GM12878 (cell line): ENCODE measurements at regions not wholly inside any gene's neighbourhood (a gene's known extent, or its start where the extent isn't known, plus 50 kb on each side); places are given as distances from the start of the nearest gene placed in this dataset.

Source experiments
- CBFB ChIP-seq: IDR thresholded peaks from 2 replicates; pipeline ENCODE4 v1.6.1; 2016; ENCODE audit warnings: antibody characterized with exemption, low read depth
- EP300 ChIP-seq, 2 experiments: fragments of 150-350 bp in 1 of 2; IDR thresholded peaks; 2 replicates each; pipeline ENCODE4 v1.6.1; 2011 to 2012; ENCODE audit warnings: low read depth in 2 of 2, low read length in 2 of 2, borderline replicate concordance in 1 of 2, improper control_type of control experiment in 1 of 2, inconsistent platforms in 1 of 2; ENCODE audit not compliant: control insufficient read depth in 1 of 2
- POLR2A ChIP-seq: IDR thresholded peaks from 2 replicates; pipeline ENCODE4 v1.6.1; 2011; ENCODE audit warnings: low read depth, mild to moderate bottlenecking, low read length
- ZNF24 ChIP-seq: fragments of 450-650 bp; IDR thresholded peaks from 2 replicates; pipeline ENCODE4 v1.6.1; 2017; ENCODE audit warnings: antibody characterized with exemption, mild to moderate bottlenecking
- TF ChIP-seq, protein P1 (sequence below), 3 experiments: IDR thresholded peaks in 2 of 3; conservative IDR thresholded peaks in 1 of 3; 2 replicates each; pipeline ENCODE4 v1.5.1; 2011; ENCODE audit warnings: low read depth in 3 of 3, low read length in 3 of 3, mild to moderate bottlenecking in 3 of 3, control low read depth in 2 of 3, moderate library complexity in 2 of 3, inconsistent platforms in 1 of 3, mixed read lengths in 1 of 3; ENCODE audit not compliant: control insufficient read depth in 2 of 3, insufficient read depth in 1 of 3; ENCODE audit errors: extremely low read depth in 1 of 3
- TF ChIP-seq, protein P2 (sequence below): IDR thresholded peaks from 2 replicates; pipeline ENCODE4 v1.6.1; 2011; ENCODE audit warnings: low read depth, low read length, improper control_type of control experiment, borderline replicate concordance
- TF ChIP-seq, protein P3 (sequence below): fragments of 450-650 bp; formaldehyde crosslinking; IDR thresholded peaks from 2 replicates; pipeline ENCODE4 v1.4.0; 2022; ENCODE audit warnings: mild to moderate bottlenecking, moderate library complexity

DNA sequence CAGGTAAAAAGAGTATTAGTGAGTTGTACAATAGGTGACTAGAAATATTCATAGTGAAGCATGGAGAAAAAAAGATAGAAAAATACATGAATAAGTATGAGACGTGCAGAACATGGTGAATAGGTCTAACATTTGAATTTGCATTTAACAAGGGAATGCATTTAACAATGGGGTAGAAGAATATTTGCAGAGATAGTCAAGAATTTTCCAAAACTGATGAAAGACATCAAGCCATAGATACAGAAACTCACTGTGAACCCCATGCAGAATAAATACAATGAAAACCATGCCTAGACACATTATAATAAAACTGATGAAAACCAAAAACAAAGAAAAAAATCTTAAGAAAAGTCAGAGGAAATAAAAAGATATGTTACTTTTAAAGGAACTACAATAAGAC lies 184.8 kb downstream of the KTN1 start:
- TF ChIP-seq ZNF24 (no peak), CBFB (no peak), EP300 (IDR thresholded peaks at IDR 0.05; ENCODE audit: borderline replicate concordance in 1 of 2, control insufficient read depth in 1 of 2, low read depth in 2 of 2, low read length in 2 of 2) (no peak), POLR2A (no peak)
- TF ChIP-seq, protein P1, sequence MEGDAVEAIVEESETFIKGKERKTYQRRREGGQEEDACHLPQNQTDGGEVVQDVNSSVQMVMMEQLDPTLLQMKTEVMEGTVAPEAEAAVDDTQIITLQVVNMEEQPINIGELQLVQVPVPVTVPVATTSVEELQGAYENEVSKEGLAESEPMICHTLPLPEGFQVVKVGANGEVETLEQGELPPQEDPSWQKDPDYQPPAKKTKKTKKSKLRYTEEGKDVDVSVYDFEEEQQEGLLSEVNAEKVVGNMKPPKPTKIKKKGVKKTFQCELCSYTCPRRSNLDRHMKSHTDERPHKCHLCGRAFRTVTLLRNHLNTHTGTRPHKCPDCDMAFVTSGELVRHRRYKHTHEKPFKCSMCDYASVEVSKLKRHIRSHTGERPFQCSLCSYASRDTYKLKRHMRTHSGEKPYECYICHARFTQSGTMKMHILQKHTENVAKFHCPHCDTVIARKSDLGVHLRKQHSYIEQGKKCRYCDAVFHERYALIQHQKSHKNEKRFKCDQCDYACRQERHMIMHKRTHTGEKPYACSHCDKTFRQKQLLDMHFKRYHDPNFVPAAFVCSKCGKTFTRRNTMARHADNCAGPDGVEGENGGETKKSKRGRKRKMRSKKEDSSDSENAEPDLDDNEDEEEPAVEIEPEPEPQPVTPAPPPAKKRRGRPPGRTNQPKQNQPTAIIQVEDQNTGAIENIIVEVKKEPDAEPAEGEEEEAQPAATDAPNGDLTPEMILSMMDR (IDR thresholded peaks at IDR 0.05 in 2 of 3, conservative IDR thresholded peaks at IDR 0.05 in 1 of 3; ENCODE audit: control insufficient read depth in 2 of 3, extremely low read depth in 1 of 3, insufficient read depth in 1 of 3, low read depth in 3 of 3, low read length in 3 of 3) = no peak
- TF ChIP-seq, protein P2, sequence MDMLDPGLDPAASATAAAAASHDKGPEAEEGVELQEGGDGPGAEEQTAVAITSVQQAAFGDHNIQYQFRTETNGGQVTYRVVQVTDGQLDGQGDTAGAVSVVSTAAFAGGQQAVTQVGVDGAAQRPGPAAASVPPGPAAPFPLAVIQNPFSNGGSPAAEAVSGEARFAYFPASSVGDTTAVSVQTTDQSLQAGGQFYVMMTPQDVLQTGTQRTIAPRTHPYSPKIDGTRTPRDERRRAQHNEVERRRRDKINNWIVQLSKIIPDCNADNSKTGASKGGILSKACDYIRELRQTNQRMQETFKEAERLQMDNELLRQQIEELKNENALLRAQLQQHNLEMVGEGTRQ = no peak
- TF ChIP-seq, protein P3, sequence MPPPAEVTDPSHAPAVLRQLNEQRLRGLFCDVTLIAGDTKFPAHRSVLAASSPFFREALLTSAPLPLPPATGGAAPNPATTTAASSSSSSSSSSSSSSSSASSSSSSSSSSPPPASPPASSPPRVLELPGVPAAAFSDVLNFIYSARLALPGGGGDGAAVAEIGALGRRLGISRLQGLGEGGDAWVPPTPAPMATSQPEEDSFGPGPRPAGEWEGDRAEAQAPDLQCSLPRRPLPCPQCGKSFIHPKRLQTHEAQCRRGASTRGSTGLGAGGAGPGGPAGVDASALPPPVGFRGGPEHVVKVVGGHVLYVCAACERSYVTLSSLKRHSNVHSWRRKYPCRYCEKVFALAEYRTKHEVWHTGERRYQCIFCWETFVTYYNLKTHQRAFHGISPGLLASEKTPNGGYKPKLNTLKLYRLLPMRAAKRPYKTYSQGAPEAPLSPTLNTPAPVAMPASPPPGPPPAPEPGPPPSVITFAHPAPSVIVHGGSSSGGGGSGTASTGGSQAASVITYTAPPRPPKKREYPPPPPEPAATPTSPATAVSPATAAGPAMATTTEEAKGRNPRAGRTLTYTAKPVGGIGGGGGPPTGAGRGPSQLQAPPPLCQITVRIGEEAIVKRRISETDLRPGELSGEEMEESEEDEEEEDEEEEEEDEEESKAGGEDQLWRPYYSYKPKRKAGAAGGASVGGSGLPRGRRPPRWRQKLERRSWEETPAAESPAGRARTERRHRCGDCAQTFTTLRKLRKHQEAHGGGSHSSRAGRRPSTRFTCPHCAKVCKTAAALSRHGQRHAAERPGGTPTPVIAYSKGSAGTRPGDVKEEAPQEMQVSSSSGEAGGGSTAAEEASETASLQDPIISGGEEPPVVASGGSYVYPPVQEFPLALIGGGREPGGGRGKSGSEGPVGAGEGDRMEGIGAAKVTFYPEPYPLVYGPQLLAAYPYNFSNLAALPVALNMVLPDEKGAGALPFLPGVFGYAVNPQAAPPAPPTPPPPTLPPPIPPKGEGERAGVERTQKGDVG (CRISPR knock-in tag) = no peak
